Nucleus accumbens (tissue), 56 donors: ENCODE measurements at regions not wholly inside any gene's neighbourhood (a gene's known extent, or its start where the extent isn't known, plus 50 kb on each side); places are given as distances from the start of the nearest gene placed in this dataset.

ENCODE experiments used
- DNase-seq, 56 donors: peaks; one replicate each; lab custom pipeline; 2025; lab: John Stamatoyannopoulos, UW

DNA sequence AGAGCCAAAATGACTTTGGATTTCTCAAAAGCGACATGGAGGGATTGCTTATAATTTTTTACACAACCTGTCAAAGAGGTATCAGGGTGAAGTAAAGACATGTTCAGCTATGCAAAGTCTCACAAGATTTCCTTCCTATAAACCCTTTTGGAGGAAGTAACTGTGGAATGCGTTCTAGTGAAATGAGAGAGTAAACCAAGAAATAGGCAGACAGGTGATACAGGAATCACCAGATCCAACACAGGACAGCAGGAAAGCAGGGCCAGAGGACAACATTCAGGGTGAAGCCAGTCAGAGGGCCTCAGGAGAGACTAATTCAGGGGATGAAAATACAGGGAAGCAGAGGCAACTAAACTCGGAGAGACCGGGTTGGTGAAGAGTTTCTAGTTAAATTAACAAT, 90.4 kb upstream of the MTNR1B start:
- DNase-seq: no peak

DNA sequence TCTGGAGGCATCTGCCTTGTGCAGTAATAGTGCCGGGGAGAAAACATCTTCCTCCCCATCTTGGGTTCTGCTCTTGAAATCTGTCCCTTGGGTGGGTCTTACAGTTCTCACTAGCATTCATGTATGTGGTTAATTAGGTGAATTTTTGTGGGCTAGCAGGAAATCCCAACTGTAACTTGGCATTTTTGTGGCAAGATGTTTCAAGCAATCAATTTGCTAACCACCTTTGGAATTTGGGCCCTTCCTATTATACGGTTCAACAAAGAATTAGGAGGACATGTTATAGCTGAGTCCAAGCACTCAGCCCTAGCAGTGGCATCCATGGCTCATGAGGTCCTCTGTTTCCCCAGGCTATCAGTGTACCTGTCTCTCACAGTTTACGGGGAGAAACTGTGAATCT, 89.1 kb upstream of the MTNR1B start:
- no peak for DNase-seq

- DNase-seq: no peak
Observed at GRCh38 chr11:92881940-92882450, 87.5 kb upstream of the MTNR1B start.

GRCh38 chr11:92882828-92883611, 86.4 kb upstream of the MTNR1B start:
- no peak for DNase-seq

- DNase-seq: no peak
Observed at GRCh38 chr11:92885600-92885999, 83.9 kb upstream of the MTNR1B start.

- DNase-seq: peak in 22 of 56 donors; percentile 4 to 65 (median 28)
Observed at GRCh38 chr11:92886243-92886905, 83.1 kb upstream of the MTNR1B start.

DNA sequence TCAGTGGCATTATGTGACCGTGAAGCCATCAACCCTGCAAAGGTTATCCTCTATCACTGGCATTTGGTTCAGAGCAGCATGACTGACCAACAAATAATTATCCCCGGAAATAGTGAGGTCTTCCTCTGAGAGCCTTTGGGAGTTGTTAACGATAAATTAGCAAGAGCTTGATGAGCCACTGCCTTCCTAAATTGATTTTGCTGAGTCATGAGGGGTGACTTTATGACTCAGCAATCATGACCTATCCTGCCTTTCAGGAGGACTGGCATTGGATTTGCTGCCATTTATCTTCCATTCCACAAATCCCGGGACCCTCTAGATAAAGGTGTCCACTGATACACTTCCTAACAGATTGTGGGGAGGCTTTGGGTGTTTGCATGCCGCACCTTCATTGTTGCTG, 80.8 kb upstream of the MTNR1B start:
- no peak for DNase-seq

- peak in 1 of 56 donors; percentile 5 for DNase-seq
Observed at GRCh38 chr11:92890846-92891245, 78.6 kb upstream of the MTNR1B start.

GRCh38 chr11:92892802-92893684, 76.4 kb upstream of the MTNR1B start:
- no peak for DNase-seq

- DNase-seq: no peak
Observed at GRCh38 chr11:92894197-92894596, 75.3 kb upstream of the MTNR1B start.

GRCh38 chr11:92897487-92897886, 72.0 kb upstream of the MTNR1B start:
- no peak for DNase-seq

GRCh38 chr11:92902417-92902816, 67.0 kb upstream of the MTNR1B start:
- no peak for DNase-seq

DNA sequence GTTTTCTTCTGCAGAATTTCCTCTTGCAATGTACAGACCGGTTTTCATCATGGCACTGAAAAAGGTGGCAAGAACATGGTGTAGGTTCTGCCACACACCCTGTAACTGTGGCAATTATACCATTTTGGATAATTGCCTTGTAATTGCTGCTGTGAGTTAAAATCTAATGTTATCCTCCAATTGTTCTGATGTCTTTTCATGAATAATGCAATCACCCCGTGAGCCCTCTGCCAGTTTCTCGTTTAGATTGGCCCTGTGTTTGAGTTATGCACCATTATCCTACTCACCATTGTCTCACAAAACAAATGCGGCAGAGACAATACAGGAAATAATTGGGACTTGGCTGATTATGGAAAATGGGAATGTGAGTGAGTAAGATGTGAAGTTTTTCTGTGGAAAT, 61.8 kb upstream of the MTNR1B start:
- no peak for DNase-seq

DNA sequence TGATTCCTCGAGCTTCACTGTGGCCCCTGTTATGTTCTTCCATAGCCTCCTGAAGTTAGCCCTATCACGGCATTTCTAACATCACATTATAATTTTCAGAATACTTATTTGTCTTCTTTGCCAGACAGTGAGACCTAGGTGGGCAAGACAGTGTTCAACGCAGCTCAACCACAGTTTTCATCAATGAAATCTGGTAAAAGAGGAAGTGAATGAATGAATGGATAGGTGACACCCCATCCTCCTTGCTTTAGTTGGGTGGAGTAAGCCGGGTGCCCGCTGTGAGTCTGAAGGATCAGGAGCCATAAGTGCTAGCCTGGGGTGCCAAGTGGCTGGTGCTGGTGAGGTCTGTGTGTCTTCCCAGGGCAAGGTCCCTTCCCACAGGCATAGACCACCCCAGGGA, 60.2 kb upstream of the MTNR1B start:
- DNase-seq: no peak

- DNase-seq: no peak
Observed at GRCh38 chr11:92911478-92911877, 58.0 kb upstream of the MTNR1B start.

DNA sequence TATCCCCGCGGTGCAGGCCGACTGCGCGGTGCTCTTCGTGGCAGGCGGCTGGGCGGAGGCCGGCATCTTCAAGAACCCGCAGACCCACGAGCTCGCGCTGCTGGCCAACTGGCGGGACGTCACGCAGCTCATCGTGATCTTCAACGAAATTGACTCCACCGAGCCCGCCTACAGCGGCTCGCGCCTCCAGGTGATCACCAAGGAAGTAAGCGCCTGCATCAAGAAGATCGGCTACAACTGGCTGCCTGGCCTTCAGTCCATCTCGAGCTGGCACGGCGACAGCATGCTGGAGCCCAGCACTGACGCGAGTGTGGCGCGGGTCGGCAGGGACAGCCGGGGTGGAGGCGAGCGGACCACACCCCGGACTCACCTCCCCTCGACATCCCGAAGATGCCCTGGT, 53.9 kb upstream of the MTNR1B start:
- DNase-seq: no peak

DNA sequence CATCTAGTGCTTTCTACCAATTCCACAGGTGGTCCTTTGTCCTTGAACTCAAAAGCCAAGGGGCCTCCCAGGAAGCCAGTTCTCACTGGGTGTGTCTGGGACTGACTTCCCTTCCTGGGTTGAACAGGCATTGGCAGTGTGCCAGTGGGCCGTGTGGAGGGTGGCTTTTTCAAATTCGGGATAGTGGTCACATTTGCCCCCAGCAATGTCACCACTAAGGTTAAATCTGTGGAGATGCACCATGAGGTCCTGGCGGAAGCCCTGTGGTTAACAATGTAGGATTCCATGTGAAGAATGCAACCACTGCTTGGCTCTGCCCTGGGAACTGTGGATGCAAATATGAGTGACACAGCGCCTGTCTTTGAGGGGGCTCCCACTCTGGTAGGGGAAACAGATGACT, 53.2 kb upstream of the MTNR1B start:
- DNase-seq: no peak

- no peak for DNase-seq
Observed at GRCh38 chr11:92917927-92918326, 51.5 kb upstream of the MTNR1B start.

GRCh38 chr11:92919048-92919447, 50.4 kb upstream of the MTNR1B start:
- no peak for DNase-seq
